GM18907 (cell line): ENCODE measurements at regions not wholly inside any gene's neighbourhood (a gene's known extent, or its start where the extent isn't known, plus 50 kb on each side); places are given as distances from the start of the nearest gene placed in this dataset.

Experiments
- ATAC-seq: cut with Tn5 transposase; IDR thresholded peaks from one replicate; pipeline ENCODE4 v1.9.1; 2021; ENCODE audit warnings: mild to moderate bottlenecking, moderate library complexity; ENCODE audit not compliant: unreplicated experiment

GRCh38 chr15:47945872-47946650 is 174.7 kb upstream of the SLC24A5 start:
- ATAC-seq = no peak

GRCh38 chr15:47949815-47950214 is 171.0 kb upstream of the SLC24A5 start:
- ATAC-seq = no peak

- ATAC-seq = no peak
Observed at GRCh38 chr15:47950447-47950846, 170.3 kb upstream of the SLC24A5 start.

- ATAC-seq = no peak
Observed at GRCh38 chr15:47951781-47952180, 169.0 kb upstream of the SLC24A5 start.

- ATAC-seq = no peak
Observed at GRCh38 chr15:47954196-47954595, 166.6 kb upstream of the SLC24A5 start.

GRCh38 chr15:47955021-47955420 is 165.8 kb upstream of the SLC24A5 start:
- no peak for ATAC-seq

GRCh38 chr15:47959617-47960413 is 161.0 kb upstream of the SLC24A5 start:
- ATAC-seq = no peak

- peak; percentile 95 for ATAC-seq
Observed at GRCh38 chr15:47961401-47962090, 159.2 kb upstream of the SLC24A5 start.

- ATAC-seq = no peak
Observed at GRCh38 chr15:47963265-47963664, 157.5 kb upstream of the SLC24A5 start.

GRCh38 chr15:47964229-47964628 is 156.6 kb upstream of the SLC24A5 start:
- no peak for ATAC-seq

GRCh38 chr15:47965297-47965696 is 155.5 kb upstream of the SLC24A5 start:
- ATAC-seq = no peak

- ATAC-seq = no peak
Observed at GRCh38 chr15:47968593-47968992, 152.2 kb upstream of the SLC24A5 start.

GRCh38 chr15:47971637-47972036 is 149.2 kb upstream of the SLC24A5 start:
- ATAC-seq = no peak

GRCh38 chr15:47972738-47973137 is 148.1 kb upstream of the SLC24A5 start:
- ATAC-seq = no peak

GRCh38 chr15:47974724-47975123 is 146.1 kb upstream of the SLC24A5 start:
- no peak for ATAC-seq

- ATAC-seq = no peak
Observed at GRCh38 chr15:47975427-47975826, 145.4 kb upstream of the SLC24A5 start.

GRCh38 chr15:47983533-47983932 is 137.3 kb upstream of the SLC24A5 start:
- ATAC-seq = no peak

GRCh38 chr15:47985568-47985967 is 135.2 kb upstream of the SLC24A5 start:
- ATAC-seq = no peak

GRCh38 chr15:47987461-47987860 is 133.3 kb upstream of the SLC24A5 start:
- ATAC-seq = no peak

- ATAC-seq = peak; percentile 98
Observed at GRCh38 chr15:47987908-47988532, 132.8 kb upstream of the SLC24A5 start.

GRCh38 chr15:47988564-47988963 is 132.2 kb upstream of the SLC24A5 start:
- ATAC-seq = no peak
